ENCODE measurements at regions not wholly inside any gene's neighbourhood (a gene's known extent, or its start where the extent isn't known, plus 50 kb on each side); places are given as distances from the start of the nearest gene placed in this dataset.

DNA sequence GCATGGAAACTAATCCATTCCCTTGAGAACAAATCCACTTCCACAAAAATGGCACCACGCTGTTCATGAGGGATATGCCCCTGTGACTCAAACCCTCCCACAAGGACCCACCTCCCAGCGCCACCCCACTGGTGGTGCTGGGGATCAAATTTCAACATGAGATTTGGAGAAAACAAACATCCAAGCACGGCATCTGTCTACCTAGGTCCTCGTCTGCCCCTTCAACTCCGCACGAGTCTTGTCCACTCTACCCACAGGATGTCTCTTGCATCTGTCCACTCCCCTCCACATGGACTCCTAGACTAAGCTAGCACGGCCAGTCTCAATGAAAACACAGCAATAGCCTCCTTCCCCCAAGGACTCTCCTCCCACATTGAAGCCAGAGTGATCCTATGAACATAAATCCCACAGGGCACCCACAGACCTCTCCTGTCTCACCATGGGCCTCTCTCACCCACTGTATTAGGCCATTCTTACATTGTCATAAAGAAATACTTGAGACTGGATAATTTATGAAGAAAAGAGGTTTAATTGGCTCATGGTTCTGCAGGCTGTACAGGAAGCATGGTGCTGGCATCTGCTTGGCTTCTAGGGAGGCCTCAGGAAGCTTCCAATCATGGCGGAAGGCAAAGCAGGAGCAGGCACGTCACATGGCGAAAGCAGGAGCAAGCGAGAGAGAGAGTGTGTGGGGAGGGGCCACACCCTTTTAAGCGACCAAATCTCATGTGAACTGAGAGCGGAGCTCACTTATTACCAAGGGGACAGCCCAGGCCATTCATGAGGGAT, 101.4 kb downstream of the TOMM20 start:
- no peak for DNase-seq (ENCODE audit: low read depth)

DNA sequence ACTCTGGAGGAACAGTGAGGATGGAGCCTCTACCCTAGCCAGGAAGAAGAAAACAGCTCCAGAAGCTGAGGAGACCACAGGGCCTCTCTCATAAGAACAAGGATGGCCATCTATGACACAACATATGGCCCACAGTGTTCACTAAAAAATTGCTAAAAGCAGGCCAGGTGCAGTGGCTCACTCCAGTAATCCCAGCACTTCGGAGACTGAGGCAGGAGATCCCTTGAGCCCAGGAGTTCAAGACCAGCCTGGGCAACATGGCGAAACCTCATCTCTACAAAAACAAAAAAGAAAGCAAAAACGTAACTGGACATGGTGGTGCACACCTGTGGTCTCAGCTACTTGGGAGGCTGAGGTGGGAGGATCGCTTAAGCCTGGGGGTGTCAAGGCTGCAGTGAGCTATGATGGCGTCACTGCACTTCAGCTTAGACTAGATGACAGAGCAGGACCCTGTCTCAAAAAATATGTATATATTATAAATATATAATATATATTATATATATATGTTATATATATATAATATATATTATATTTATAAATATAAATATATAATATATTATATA, 103.1 kb downstream of the TOMM20 start:
- no peak for DNase-seq (ENCODE audit: low read depth)

DNA sequence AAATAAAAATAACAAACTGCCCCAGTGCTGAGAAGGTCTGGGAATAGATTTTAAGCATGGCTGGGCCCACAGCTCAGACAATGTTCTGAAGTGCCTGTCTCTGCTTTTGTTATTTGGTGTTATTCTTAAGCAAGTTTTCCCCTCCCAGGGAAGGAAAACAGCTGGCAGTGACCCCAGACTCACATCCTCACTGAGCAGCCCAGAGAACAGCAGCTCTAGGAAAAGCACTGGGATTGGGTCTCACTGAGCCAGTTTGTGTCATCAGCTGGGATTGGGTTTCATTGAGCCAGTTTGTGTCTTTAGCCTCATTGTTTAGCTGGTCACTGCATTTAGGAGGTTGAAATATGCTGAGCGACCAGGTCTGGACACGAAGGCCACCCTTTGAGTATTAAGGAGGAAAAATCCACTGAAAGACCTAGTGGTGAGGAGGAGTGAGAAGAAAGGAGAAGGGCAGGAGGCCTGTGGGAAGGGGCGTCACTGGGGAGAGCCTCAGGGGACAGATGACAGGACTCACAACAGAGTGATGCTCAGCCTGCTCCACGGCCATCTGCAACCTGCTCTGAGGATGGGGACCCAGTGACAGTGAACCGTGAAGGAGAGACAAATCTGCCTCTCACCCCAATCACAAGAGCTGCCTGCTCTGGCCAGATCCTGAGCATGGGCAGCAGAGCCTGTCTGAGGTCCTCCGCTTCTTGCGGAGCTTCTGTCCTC, 103.8 kb downstream of the TOMM20 start:
- DNase-seq (ENCODE audit: low read depth): no peak

DNA sequence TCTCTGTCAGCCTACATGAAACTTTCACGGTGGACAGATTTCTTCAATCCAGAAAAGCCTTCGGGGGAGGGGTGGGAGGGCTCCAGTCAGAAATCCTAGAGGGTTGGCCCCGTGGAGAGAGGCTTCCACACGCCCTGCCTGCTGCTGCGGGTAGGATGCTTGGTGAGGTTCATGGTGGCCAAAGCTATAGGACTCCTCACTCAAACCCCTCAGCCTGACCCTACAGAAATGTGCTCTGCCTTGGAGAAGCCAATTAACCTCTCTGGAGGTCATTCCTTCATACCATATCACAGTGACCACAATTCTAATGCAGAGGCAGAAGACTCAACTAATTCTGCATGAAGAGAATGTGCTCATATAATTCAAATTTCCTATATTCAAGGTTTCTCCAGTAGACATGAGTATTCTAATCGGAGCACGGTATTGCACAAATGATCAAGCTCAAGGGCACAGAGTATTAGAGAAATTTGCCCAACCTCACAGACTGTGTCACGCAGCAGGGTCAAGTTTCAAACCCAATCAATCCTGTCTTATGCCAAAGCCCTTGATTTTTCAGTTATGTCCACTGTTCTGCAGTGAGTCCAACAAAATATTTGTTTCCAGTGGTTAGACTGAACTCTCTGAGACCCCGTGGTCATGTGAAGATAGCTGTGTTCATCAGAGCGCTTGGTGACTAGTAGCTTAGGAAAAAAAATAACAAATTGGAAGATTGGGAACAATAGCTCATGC, 104.8 kb downstream of the TOMM20 start:
- no peak for DNase-seq (ENCODE audit: low read depth)

DNA sequence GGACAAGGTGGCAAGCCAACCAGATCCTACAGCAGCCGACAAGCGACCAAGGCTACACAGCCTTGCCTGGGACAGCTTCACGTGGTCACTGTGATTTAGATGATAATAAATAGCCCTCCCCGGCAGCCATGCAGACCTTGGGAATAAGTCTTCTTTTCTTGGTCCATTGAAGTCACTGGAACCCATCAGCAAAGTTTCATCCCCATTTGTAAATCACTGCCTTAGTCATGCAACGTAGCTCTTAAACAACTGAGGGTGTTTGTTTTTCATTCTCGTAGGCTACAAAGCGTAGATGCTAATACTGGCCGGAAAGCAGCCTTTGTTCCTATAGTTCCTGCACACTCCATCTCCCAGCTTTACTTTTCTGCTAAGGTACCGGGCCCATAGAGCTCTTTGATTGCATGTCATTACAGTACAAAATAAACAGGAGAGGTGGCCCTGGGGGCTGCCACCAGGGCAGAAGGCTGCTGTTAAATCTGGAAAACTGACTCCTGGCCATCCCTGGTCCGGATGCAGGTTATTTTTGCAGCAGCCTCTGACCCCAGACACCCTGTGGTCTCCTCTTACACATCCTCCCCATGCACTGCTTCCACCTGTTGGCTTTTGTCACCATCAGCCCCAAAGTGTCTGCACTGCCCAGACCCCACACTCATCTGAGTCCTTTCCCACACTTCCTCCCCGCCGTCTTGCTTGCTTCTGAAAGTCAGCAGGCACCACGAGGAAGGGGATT, 105.5 kb downstream of the TOMM20 start:
- no peak for DNase-seq (ENCODE audit: low read depth)

DNA sequence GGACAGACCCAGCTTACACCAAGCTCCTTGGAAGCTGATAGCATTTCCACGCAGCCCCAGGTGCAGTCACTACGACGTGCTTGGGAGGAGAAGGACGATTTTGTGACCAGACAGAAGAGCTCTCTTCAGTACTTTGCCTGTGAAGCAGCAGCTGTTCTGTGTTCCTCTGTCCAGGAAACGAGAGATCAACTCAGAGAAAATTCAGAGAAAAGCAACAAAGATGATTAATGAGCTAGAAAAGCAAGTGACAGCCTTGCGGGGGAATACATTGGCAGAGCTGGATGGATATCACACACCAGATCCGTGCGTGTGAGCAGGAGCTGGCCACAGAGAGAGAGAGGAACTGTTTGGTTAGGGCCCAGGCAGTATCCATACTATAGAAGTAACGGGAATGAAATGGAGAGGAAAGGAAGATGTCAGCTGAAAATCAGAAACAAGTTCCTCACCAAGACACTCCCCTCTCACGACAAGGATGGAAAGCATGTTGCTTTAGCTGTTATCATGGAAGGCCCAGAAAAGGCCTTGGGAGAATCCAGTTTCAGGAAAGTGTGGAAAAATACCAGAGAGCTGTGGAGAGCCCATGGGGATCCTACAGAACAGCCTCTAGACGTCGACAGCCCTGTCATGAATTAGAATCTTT, 106.2 kb downstream of the TOMM20 start:
- DNase-seq (ENCODE audit: low read depth): no peak

DNA sequence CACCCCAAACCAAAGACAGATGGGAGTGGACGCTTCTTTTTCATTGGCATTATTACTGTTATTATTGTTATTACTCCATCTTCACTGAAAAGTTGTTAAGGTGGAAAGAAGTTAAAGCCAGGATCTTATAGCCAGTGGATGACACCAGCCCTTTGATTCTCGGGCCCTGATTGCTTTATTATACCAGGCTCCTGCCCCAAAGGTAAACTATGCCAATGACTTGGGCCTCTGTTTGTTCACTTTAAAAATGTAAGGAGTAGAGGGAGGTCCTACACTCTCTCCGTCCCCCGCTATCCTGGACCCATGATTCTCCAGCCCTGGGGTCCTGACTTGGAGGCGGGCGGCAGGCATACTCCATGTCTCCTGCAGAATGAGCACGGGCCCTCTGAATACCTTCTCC, 106.8 kb downstream of the TOMM20 start:
- no peak for DNase-seq (ENCODE audit: low read depth)

DNA sequence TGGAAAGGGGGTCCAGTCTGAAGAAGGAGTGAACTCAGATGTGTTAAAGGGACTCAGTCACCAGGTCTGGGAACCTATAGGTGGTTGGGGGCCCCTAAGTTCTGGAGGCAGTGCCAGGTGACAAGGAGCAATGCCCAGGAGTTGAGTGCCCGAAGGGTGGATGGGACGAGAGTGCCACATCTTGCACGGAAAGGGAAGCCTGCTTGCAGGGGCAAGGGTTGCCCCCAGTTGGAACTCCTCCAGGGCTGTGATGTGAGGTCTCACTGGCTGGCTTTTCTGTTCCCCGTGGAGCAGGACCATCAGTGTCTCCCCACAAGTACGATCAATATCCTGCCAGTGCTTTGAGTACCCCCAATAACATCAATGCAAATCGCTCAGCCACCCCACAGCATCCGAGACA, 107.3 kb downstream of the TOMM20 start:
- DNase-seq (ENCODE audit: low read depth): no peak

DNA sequence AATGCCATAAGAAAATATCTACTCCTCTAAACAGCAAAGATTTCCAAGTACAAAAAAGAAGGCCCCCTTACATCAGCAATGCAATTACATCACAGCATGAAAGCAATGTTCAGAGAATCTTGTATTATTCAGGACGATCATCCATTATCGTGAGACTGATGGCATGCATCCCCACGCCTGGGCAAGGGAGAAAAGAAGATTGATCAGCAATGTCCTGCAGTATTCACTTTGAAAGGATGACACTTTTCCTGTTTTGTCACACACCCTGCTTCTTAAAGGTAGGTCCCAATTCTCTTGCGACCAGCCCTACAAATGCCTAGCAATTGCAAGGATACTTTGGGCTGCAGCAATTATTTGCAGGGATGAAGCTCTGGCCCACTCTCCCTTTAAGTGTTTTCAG, 108.7 kb downstream of the TOMM20 start:
- no peak for DNase-seq (ENCODE audit: low read depth)

DNA sequence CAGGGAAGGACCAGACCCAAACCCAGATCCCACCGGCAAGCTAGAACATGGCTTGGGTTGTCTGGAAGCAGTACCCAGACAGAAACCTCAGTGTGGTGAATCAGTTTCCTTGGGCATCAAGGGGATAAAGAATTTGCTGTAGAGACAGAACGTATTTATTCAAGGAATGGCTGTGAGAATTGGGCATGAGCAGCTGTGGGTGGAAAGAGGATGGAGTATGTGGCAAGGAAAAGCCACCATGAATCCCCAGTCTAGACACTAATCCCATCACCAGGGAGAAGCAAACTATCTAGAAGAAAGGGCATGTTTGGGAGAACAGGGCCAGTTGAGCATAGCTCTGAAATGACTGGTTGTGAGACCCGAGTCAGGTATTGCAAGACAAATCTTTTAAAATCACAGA, 109.2 kb downstream of the TOMM20 start:
- DNase-seq (ENCODE audit: low read depth): no peak

DNA sequence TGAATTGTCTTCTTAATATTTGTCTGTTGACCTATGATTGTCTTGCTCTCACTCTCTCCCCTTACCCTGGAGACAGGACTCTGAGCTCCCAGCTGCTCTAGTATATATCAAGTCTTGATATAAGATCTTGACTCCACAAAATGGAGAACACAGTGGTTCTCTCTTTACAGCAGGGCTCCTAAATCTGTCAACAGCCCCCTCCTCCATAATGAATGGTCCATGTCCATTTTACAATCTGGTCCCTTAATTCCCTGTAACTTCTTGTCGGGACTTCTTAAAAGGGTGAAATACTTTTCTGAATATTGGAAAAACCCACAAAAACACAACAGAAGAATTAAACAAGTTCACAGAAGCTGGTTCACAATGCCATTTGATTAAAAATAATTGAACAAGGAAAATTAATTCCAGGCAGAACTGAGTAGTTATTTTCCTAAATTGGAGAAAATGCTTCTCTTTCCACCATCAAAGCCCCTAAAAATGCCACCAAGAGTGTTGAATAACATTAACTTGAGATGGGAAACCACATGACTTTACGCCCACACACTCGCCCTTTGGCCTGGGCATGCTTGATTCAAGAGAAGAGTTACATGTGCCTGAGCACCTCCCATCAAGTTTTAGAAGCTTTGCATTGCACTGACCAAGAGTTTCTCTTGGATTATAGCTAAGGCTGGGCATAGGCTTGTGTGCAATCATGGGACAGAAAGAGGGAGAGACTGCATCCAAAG, 109.8 kb downstream of the TOMM20 start:
- DNase-seq (ENCODE audit: low read depth): no peak

DNA sequence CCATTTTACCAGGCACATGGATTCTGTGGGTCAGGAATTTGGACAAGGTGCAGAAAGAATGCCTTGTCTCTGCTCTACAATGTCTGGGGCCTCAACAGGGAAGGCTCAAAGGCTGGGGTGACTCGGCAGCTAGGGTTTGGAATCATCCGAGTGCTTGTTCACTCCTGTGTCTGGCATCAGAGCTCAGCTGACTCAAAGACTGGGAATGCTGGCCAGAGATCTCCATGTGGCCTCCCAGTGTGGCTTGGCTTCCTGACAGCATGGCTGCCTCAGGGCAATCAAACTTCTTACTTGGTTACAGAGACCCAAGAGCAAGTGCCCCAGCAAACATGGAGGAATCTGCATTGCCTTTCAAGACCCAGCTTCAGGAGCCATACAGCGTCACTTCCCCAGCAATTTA, 110.5 kb downstream of the TOMM20 start:
- DNase-seq (ENCODE audit: low read depth): no peak

DNA sequence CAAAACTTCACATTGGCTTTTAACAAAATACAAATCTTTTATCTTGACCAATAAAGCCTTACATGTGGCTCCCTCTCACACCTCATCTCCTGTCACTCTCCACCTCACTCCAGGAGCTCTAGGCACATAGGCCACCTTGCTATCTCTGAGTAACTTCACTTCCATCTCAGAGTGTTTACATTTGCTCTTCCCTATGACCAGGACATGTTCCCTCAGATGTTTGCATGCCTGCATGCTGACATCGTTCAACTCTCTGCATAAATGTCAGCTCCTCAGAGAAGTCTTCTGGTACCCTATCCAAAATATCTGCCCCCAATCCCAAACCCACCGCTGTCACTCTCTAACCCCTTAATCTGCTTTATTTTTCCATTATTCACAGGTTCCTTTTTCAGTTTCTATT, 110.9 kb downstream of the TOMM20 start:
- DNase-seq (ENCODE audit: low read depth): no peak

DNA sequence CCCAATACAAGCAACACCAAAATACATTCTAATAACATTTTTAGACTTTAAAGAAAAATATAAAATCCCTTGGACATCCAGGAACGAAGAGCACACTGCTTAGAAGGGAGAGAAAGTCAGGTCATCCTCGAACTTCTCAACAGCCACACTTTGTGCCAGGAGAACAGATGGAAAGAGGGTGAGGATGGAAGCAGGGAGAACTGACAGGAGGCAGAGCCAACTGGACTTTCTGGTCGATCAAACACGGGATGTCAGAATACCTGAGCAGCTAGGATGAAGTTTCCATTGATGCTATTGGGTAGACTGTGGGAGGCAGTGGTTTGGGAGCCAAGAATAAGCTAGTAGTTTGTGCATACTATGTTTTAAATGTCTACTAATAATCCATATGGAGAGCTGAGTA, 111.4 kb downstream of the TOMM20 start:
- DNase-seq (ENCODE audit: low read depth): no peak

DNA sequence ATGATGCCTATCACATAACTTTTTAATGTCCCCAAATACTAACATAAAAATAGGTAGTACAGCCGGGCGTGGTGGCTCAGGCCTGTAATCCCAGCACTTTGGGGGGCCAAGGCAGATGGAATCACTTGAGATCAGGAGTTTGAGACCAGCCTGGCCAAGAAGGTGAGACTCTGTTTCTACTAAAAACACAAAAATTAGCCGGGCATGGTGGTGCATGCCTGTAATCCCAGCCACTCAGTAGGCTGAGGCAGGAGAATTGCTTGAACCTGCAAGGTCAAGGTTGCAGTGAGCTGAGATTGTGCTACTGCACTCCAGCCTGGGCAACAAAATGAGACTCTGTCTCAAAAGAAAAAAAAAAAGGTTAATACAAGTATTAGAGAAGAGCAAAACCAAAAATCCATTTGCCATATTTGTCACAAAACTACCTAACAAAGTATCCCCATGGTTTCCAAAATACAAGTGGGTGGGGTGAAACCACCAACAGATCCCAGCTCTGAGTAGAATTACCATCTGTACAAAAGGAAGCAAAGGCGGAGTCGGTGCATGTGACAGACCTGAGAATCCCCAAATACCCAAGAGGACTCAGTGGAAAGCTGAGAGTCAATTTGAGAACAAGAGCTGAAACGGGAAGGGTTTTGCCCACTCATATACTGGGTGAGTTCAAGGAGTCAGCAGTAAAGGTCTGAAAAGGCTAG, 113.2 kb downstream of the TOMM20 start:
- no peak for DNase-seq (ENCODE audit: low read depth)

DNA sequence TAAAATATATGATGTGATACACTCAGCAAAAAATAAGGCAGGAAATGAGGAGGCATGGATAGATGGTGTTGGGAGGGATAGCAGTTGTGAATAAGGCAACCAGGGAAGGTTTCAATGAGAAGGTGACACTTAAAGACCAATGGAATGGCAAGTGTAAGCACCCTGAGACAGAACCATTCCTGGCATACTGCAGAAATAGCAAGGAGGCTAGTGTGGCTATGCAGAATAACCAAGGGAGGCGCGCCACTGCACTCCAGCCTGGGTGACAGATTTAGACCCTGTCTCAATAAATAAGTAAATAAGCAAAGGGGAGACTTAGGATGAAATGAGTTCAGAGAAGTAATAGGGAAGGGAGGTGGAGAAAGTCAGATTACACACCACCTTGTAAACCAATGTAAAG, 113.9 kb downstream of the TOMM20 start:
- no peak for DNase-seq (ENCODE audit: low read depth)

DNA sequence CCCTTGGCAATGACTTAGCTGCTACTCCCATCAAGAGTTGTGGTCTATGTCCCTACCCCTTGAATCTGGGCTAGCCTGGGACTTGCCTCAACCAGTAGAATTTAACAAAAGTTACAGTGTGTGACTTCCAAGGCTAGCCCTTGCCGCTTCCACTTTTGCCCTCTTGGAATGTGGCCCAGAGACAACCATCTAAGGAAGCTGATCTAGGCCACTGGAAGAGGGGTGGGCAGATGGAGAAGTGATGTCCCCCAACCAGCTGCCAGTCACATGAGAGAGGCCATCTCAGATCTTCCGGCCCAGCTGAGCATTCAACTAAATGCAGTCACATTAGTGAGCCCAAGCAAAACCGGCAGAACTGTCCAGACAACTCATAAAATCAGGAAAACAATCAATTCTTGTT, 115.1 kb downstream of the TOMM20 start:
- no peak for DNase-seq (ENCODE audit: low read depth)

DNA sequence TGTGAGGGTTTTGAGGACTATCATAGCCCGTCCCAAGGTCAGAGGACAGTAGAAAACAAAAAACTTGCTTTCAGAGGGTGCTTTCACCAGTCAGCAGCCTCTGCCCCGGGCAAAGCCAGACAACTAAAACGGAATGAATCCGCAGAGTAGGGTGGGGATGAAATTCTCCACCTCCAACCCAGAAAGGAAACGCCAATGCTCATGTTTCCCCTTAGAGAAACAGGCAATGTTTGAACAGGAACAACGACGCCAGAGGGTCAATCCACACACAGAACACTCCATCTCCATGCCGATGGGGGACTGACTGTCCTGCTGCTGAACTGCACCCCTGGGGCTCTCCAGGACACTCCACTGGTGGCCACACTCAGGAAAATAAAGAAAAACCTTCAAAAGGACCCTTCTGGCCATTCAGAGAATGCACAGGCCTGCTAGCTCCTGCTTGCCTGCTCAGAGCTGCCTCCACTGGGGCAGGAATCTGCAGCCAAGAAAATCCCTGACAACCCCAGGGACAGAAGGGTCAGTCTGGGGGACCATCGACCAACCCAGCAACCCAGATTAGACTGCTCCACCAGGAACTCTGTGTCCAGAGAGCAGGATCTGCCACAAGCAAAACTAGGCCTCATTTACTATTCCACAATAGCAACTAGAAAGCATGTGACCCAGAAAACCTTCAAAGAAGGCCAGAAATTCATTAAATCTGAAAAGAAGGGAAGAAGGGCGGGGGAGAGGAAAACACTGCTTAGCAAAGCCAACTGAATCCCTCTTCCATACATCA, 116.0 kb downstream of the TOMM20 start:
- no peak for DNase-seq (ENCODE audit: low read depth)

All from T follicular helper cell (primary cell).